Ecto neural progenitor cell (in vitro differentiated cells): ENCODE measurements at regions not wholly inside any gene's neighbourhood (a gene's known extent, or its start where the extent isn't known, plus 50 kb on each side); places are given as distances from the start of the nearest gene placed in this dataset.
"Not testable (repeated sequence)": the region's sequence is repeated elsewhere in the genome, so short reads cannot be mapped to it uniquely, and the experiment has no call there.

Experiments used
- DNase-seq: peaks from one replicate; pipeline ENCODE4 v3.0.0-alpha.2; 2018; ENCODE audit warnings: low spot score

- no peak for DNase-seq
These were observed 92.8 kb upstream of the MSH6 start for GRCh38 chr2:47690132-47690531.

- not testable (repeated sequence) for DNase-seq
These were observed 93.8 kb upstream of the MSH6 start for GRCh38 chr2:47689118-47689517.

- no peak for DNase-seq
These were observed 94.4 kb upstream of the MSH6 start for GRCh38 chr2:47688561-47688960.

GRCh38 chr2:47687856-47688255, 95.1 kb upstream of the MSH6 start:
- no peak for DNase-seq

- DNase-seq = no peak
These were observed 96.9 kb upstream of the MSH6 start for GRCh38 chr2:47686018-47686417.

- DNase-seq = no peak
These were observed 100.7 kb upstream of the MSH6 start for GRCh38 chr2:47682216-47682749.

GRCh38 chr2:47676261-47676926, 105.6 kb upstream of the KCNK12 start:
- DNase-seq = no peak

- DNase-seq = no peak
These were observed 104.5 kb upstream of the KCNK12 start for GRCh38 chr2:47675196-47675825.

- no peak for DNase-seq
These were observed 95.5 kb upstream of the KCNK12 start for GRCh38 chr2:47666332-47666731.

- DNase-seq = no peak
These were observed 94.0 kb upstream of the KCNK12 start for GRCh38 chr2:47664817-47665216.

GRCh38 chr2:47662552-47662951, 91.8 kb upstream of the KCNK12 start:
- DNase-seq = no peak

- DNase-seq = no peak
These were observed 90.5 kb upstream of the KCNK12 start for GRCh38 chr2:47661310-47661709.

GRCh38 chr2:47660168-47660567, 89.4 kb upstream of the KCNK12 start:
- no peak for DNase-seq

GRCh38 chr2:47658646-47659320, 88.0 kb upstream of the KCNK12 start:
- no peak for DNase-seq

GRCh38 chr2:47657886-47658489, 87.2 kb upstream of the KCNK12 start:
- no peak for DNase-seq

GRCh38 chr2:47656715-47657600, 86.2 kb upstream of the KCNK12 start:
- no peak for DNase-seq

- no peak for DNase-seq
These were observed 84.7 kb upstream of the KCNK12 start for GRCh38 chr2:47655563-47655880.

- no peak for DNase-seq
These were observed 84.2 kb upstream of the KCNK12 start for GRCh38 chr2:47654790-47655562.

GRCh38 chr2:47653902-47654789, 83.4 kb upstream of the KCNK12 start:
- peak; percentile 63 for DNase-seq

- DNase-seq = no peak
These were observed 82.3 kb upstream of the KCNK12 start for GRCh38 chr2:47653036-47653435.
